ENCODE measurements at regions not wholly inside any gene's neighbourhood (a gene's known extent, or its start where the extent isn't known, plus 50 kb on each side); places are given as distances from the start of the nearest gene placed in this dataset.
"Not testable (repeated sequence)": the region's sequence is repeated elsewhere in the genome, so short reads cannot be mapped to it uniquely, and the experiment has no call there.

GRCh38 chr3:139116631-139117030 lies 71.9 kb upstream of the PRR23C start:
- not testable (repeated sequence) for DNase-seq

- DNase-seq = no peak
Measured at GRCh38 chr3:139117136-139117675, 72.5 kb upstream of the PRR23C start.

- no peak for DNase-seq
Measured at GRCh38 chr3:139117883-139118760, 73.4 kb upstream of the PRR23C start.

GRCh38 chr3:139118835-139119234 lies 74.1 kb upstream of the PRR23C start:
- DNase-seq = no peak

GRCh38 chr3:139119331-139120025 lies 74.8 kb upstream of the PRR23C start:
- no peak for DNase-seq

GRCh38 chr3:139120086-139121056 lies 75.7 kb upstream of the PRR23C start:
- no peak for DNase-seq

GRCh38 chr3:139121513-139122220 lies 77.0 kb upstream of the PRR23C start:
- DNase-seq = no peak

GRCh38 chr3:139122221-139122581 lies 77.5 kb upstream of the PRR23C start:
- no peak for DNase-seq

- no peak for DNase-seq
Measured at GRCh38 chr3:139122612-139123011, 77.9 kb upstream of the PRR23C start.

- DNase-seq = no peak
Measured at GRCh38 chr3:139123377-139124095, 78.8 kb upstream of the PRR23C start.

- no peak for DNase-seq
Measured at GRCh38 chr3:139124197-139124596, 79.5 kb upstream of the PRR23C start.

- no peak for DNase-seq
Measured at GRCh38 chr3:139127101-139127500, 82.4 kb upstream of the PRR23C start.

- DNase-seq = not testable (repeated sequence)
Measured at GRCh38 chr3:139127629-139128028, 82.9 kb upstream of the PRR23C start.

GRCh38 chr3:139128803-139129202 lies 84.1 kb upstream of the PRR23C start:
- DNase-seq = no peak

GRCh38 chr3:139129892-139130291 lies 85.2 kb upstream of the PRR23C start:
- DNase-seq = no peak

- DNase-seq = no peak
Measured at GRCh38 chr3:139130390-139131140, 85.9 kb upstream of the PRR23C start.

- no peak for DNase-seq
Measured at GRCh38 chr3:139131951-139132350, 87.3 kb upstream of the PRR23C start.

- no peak for DNase-seq
Measured at GRCh38 chr3:139132976-139133375, 88.3 kb upstream of the PRR23C start.

- DNase-seq = no peak
Measured at GRCh38 chr3:139134678-139135372, 90.1 kb upstream of the PRR23C start.

GRCh38 chr3:139135657-139136056 lies 91.0 kb upstream of the PRR23C start:
- no peak for DNase-seq

All from NCI-H2029 (cell line).